CD4-positive, alpha-beta T cell treated with Interleukin-17A for 4 hours (primary cell): ENCODE measurements at regions not wholly inside any gene's neighbourhood (a gene's known extent, or its start where the extent isn't known, plus 50 kb on each side); places are given as distances from the start of the nearest gene placed in this dataset.
"Not testable (repeated sequence)": the region's sequence is repeated elsewhere in the genome, so short reads cannot be mapped to it uniquely, and the experiment has no call there.

Experiments
- DNase-seq: peaks from one replicate; pipeline ENCODE4 v3.0.0-alpha.2; 2020; ENCODE audit warnings: mixed read lengths

DNA sequence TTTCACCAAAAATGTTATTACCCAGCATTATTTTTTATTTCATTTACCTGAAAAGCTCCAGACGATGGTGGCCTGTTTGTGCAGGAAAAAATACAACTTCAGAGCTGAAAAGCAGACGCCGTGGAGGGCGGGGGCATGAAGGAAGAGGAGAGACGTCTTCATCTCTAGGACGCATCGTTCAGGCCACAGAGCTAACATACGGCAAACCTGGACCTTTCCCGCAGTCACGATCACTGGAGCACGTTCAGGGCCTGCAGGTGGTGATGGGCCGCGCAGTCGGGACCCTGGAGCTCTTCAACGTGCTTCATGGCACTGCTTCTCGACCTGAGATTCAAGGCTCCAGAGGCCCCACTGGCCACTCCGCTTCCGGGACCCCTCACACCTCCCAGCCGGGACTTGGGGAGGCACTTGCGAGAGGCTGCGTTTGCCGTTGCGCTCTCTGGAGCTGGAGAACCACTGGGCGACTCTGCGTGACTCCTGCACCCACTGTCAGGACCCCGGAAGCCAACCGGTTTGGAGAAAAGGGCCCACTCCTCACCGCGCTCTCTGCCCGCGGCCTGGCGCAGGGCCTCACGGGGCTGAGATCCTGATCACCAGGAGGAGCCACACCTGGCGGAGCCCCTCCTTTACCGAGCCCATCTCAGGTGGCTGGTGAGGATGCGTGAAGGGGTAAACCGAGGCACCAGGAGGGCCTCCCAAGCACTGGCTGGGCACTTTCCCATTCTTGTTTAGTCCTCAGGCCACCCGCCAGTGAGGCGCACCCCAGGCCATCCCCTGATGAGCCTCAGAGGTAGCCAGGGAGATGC is 164.4 kb upstream of the AFDN start:
- no peak for DNase-seq

DNA sequence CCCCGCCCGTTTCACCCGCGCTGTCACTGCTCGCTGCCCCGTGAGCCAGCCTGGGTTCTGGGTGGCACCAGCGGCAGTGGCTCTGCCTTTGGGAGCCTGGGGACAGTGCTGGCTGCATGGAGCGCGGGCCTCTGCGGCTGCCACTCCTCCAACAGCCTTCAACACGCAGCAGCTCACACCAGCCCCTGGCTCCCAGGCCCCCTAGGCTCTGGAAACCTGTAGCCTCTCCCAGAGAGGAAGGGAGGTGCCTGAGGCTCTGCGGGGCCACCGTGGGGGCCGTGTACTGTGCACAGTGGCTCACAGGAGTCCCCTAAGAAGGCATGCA is 163.9 kb upstream of the AFDN start:
- no peak for DNase-seq

DNA sequence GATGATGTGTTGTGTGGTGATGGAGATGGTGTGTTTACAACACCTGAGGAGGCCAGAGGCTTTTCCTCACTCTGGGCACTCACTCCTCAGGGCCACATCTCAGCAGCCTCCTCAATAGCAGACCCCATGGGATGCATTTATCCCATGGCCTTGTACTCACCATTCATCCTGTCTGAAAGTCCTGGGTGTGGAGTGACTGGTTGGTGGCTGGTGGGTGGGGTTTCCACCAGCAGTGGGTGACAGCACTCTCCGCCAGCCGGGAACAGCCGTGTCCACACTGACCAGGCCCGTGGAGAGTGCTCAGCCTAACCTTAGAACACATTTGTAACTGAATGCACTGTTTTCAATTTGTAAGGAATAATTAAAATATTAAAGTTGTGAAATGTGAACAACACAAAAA is 163.4 kb upstream of the AFDN start:
- no peak for DNase-seq

DNA sequence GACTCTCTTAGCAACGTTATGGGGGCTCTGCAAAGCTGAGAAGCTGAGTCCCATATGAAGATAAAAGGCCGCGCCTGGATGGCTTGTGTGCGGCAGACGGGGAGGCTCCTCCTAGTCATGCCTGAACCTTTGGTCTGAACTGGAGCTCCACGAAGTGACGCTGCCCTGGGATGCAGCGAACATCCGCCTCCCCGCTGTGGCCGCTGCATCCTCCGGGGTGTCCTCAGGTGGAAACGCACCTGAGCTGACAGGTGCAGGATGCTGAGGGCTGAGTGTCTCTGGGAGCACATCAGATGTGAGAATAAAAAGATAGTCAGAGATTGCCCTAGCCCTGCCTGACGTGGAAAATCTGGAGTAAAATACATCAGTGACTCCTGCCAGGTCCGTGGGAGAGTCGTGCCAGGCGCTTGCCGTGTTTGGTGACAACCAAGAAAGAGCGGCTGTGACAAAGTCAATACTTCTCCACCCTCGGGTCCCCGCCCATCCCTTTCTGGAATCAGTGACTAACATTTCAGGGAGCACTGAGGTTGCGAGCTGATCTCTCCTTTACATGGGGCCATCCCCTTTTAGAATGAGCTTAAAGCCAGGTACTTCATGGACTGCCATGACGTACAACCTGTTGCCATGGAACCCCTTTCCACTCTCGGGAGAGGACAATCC is 162.8 kb upstream of the AFDN start:
- no peak for DNase-seq

DNA sequence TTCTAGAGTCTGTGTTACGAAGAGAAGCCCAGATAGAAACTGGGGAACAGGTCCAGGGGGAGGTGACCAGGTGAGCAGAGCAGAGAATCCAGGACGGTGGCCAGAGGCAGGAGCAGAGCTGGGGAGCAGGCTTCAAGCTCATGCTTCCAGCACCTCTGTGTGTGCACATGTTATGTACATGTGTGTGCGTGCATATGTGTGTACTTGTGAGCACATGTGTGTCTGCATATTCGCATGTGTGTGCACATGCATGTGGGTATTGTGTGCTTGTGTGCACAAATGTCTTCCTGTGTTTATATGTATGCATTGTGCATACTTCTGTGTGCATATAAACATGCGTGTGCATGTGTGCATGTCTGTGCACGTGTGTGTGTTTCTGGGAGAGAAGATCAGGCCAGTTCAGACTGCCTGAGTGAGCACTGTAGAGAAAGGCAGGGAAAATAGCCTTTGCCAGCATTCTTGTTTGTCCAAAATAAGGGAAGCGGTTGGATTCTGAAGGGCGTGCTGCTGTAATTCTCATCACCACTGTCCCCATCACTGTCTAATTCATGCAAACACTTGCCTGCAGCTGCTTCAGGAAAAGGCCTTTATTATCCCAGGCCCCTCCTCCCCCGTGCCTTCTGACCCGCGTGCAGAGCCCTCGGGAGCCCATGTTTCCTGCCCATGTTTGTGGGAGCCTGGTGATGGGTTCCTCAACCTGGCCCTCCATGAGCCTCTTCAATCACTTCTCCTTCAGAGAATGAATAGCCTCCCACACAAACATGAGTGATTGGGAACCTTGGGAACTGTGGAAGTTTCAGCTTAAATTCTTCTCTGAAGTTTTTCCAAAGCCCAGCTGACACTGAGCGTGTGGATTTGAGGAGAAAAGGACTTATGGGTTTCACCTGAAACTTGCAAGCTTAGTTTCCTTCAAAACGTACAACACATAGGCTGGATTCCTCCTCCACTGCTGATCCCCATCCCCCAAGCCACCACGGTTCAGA is 161.7 kb upstream of the AFDN start:
- DNase-seq = no peak

DNA sequence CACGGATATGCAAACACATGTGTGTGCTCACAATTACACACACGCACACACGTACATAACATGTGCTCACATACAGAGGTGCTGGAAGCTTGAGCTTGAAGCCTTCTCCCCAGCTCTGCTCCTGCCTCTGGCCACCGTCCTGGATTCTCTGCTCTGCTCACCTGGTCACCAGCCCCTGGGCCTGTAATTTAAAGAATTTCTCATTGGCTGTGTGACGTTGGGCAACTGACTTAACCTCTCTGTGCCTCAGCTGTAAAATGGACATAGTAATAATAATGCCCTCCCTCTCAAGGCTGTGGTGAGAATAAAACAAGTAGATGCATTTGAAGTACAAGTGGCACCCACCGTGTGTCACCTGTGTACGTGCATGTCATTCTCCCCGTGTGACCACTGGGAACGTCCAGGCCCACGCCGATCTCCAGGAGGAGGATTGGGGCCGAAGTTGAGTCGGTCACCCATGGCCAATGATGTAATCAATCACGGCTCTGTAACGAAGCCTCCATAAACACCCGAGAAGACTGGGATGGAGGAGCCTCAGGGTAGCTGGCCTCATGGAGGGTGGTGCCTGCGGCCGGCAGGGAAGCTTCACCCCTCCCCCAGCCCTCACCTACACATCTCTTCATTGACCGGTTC is 160.9 kb upstream of the AFDN start:
- no peak for DNase-seq

DNA sequence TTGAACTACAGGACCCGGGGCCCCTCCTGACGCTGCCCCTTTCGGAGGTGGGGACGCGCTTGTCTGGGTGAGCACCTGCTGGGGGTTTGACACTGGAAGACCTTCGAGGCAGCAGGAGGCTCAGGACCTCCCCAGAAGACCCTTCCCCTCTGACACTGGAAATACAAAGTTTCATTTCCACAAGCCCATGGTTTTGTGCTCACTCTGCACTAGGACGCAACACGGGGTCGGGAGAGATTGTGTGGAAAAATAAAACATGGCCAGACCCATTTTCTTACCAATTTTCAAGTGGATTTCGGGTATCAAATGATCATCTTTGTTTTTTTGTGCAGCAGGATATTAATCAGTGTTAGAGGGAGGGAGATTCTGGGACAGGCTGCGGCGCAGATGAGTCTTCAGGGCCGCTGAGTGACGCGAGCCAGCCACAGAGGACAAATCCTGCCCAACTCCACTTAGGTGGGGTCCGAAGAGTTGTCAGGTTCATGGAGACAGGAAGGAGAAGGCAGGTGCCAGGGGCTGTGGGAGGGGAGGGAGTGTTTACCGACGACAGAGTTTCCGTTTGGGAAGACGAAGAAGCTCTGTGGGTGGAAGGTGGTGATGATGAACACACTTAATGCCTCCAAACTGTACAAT is 160.0 kb upstream of the AFDN start:
- no peak for DNase-seq

DNA sequence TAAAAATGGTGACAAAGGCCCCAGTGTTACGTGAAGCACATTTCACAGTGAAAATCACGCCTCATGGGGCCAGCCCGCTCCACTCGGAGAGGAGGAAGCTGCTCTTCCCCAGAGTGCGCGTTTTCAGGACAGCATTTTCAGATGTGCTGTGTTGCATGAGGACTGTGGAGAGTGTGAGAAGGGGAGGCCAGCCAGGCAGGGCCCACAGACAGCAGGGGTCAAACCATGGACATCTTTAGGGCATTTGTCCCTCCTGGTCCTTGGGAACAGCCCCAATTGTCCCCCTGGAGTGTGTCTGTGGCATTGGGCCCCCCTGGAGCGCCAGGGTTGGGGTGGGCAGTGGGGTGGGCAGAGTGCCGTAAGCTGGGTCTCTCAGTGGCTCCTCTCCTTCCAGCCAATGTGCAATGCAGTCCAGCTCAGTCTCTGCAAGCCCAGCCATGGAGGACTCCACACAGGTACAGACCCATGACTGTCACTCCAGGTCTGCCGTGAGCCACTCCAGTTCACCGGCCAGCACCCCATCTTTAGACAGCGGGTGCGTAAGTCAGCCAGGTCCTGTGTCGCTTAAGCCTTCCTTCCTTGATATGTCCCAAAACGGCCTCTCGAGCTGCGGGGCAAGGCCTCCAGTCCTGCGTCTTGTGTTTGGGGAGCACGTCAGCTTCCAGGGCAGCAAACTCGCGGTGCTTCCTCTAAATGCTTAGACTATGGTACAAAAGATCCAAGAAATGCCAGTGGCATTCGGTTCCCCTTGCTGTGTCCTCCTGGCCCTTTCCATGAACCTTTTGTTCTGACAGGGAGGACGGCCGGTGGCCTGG is 159.3 kb upstream of the AFDN start:
- DNase-seq = no peak

DNA sequence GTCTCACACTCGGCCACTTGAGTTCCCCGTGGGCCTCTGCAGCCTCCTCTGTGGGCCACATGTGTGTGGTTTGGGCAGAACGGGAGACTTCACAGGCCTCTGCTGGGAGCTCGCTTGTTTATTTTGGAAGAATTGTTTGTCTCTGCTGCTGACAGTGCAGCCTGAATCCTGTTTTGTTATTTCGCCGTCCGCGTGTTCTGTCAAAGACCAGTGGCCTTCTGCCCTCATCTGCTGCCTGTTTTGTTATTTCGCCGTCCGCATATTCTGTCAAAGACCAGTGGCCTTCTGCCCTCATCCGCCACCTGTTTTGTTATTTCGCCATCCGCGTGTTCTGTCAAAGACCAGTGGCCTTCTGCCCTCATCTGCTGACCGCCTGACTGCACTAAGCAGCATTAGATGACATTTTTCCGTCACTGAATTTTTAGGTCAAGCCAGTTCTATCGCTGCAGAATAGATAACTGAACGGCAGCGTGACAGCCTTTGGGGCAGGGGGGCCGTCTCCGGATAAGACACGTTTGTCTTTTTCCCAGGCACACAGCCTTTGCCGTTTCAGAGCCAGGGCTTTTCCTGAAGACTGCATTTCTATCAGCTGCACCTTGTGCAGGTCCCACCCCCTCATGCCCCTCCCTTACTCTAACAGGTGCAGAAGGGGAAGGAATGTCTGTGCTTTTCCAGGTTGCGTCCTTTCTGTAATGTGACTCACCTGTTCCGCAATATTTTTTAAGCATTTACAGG is 158.5 kb upstream of the AFDN start:
- no peak for DNase-seq

DNA sequence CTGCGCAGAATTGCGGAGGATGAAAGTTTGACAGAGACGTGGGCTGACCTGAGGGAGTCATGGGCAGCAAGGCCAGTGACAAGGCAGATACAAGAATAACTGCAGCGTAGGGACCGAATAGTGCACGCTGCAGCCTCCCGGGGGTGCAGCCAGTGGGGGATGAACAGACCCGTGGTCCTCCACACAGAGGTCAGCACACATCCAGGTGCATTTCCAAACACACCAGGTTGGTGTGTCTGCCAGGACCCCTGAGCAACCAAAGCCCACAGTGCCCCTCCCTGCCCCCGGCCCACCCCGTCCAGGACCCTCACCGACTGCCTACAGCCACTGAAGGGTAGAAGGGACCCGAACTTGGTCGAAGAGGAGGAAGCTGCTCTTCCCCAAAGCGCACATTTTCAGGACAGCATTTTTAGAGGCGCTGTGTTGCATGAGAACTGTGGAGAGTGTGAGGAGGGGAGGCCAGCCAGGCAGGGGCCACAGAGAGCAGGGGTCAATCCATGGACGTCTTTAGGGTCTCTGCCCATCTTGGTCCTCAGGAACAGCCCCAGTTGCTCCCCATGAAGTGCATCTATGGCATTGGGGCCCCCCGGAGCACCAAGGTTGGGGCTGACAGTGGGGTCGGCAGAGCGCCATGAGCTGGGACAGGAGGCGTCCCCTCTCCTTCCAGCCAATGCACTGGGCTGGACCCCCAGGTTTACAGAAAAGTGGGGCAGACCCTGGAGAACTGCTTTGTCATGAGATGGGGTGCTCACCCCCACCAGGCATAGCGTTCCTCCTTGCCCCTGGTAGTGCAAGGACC is 157.8 kb upstream of the AFDN start:
- no peak for DNase-seq

DNA sequence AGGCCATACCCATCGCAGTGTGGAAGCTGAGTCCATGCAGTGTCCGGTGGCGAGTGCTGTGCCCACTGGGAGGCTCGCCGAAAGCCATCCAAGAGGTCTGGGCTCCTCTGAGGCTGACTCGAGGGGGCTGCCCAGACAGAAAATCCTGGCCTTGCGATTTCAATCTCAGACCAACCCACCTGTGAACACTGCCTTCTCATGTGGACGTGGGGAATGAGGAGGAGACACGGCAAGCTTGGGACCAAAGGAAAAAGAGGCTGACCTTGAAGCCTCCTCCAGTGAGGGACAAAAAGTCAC is 157.2 kb upstream of the AFDN start:
- no peak for DNase-seq

DNA sequence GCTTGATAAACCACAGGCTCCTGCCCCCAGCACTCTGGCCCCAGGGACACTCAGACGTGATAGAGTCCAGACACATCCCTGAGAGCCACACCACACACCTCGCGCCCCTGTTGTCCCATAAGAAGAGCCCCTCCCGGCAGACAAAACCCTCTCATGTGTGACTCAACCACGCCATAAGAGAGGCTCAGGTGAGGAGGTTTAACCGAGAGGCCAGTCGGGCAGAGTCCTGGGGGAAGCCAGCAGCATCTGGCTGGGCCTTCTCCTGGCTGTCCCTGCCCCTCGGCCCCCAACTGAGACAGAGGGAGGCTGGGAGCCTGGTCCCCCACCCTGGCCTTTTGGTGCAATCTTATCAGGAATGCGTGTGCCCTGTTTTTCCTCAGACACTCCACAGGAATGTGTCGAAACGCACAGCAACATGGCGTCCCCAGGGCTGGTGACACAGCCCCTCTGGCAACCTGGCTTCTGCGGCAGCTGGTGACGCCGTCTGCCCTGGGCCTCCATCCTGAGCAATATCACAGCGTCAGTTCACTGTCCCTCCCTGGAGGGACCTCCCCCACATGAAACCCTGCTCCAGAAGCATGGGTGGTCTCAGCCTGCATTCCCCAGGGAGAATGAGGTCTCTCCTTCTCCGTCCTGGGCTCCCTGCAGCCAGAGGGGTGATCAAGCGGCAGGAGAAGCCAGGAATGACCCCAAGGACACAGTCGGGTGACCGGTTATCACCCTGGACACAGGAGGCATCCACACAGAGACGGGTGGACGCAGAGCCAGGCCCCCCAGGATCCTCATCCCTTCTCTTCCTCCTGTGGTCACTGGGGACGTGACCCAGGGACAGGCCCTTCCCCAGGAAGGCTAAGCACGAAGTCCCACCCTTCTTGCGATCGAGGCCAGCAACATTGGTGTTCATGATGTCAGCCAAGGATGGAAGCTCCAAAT is 156.6 kb upstream of the AFDN start:
- DNase-seq = no peak

DNA sequence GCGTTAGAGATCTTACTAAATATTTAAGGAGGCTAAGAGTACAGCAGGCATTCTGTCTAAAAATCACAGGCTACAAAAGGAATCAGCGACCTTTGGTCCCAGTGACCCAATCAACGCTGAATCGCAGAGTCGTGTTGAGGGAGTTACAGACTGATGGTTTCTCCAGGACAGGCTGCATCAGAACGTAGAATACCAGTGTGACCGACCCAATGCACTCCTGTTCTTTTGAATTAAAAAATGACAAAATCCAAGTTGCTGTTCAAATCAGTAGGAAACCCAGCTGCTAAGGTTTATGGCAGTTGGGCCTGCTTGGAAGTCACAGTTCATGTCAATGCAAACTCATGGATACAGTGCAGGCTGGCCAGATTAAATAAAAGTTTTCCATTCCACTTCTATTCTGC is 155.8 kb upstream of the AFDN start:
- DNase-seq = no peak

DNA sequence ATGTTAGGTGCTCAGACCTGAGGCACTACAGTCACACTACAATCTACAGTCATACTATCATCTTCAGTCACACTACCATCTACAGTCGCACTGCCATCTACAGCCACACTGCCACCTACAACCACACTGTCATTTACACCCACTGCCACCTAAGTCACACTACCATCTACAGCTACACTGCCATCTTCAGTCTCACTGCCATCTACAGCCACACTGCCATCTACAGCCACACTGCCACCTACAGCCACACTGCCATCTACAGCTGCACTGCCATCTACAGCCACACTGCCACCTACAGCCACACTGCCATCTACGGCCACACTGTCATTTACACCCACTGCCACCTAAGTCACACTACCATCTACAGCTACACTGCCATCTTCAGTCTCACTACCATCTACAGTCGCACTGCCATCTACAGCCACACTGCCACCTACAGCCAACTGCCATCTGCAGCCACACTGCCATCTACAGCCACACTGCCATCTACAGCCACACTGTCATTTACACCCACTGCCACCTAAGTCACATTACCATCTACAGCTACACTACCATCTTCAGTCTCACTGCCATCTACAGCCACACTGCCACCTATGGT is 155.2 kb upstream of the AFDN start:
- not testable (repeated sequence) for DNase-seq

DNA sequence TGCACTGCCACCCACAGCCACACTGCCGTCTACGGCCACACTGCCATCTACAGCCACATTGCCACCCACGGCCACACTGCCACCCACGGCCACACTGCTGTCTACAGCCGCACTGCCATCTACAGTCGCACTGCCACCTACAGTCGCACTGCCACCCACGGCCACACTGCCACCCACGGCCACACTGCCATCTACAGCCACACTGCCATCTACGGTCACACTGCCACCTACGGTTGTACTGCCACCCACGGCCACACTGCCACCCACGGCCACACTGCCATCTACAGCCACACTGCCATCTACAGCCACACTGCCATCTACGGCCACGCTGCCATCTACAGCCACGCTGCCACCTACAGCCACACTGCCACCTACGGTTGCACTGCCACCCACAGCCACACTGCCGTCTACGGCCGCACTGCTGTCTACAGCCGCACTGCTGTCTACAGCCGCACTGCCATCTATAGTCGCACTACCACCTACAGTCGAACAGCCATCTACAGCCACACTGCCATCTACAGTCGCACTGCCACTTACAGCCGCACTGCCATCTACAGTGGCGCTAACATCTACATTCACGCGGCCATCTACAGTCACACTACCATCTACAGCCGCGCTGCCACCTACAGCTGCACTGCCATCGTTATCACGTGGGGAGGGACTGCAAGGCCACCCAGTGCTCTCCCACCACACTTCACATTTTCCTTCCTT is 154.6 kb upstream of the AFDN start:
- DNase-seq = no peak

DNA sequence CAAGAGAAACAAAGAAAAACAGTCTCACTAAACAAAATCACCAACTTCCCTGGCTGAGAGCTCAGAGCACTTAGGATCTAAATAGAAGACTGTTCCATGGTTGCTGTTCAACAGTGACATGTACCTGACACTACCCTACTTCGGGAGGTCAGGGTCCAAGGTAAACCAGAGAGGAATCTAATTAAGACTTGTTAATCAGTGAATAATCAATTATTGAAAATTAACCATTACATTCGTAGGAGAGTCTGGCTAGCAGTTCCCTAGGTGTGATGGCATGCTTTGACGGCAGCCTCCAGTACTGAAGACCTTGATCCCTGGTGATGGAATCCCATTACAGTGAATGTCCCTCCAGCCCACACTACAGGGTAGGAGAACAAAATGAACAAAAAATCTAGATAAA is 154.0 kb upstream of the AFDN start:
- no peak for DNase-seq

DNA sequence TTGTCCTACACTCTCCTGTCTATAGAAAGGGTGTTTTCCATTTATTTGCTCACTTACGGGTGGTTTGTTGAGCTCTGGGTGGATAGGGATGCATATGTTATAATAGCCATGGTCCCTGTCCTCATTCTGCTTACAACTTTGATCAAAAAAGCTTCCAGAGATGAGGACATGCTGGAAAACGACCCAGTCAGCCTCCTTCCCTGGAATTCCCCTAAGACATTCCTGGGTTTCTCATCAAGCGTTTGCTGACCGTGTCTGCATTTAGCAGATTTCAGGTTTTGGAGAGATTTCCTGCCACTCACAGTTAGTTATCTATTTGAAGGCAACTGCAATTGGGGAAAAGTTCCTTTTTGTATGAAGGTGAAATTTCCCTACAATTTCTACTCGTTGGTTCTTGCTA is 152.8 kb upstream of the AFDN start:
- no peak for DNase-seq

DNA sequence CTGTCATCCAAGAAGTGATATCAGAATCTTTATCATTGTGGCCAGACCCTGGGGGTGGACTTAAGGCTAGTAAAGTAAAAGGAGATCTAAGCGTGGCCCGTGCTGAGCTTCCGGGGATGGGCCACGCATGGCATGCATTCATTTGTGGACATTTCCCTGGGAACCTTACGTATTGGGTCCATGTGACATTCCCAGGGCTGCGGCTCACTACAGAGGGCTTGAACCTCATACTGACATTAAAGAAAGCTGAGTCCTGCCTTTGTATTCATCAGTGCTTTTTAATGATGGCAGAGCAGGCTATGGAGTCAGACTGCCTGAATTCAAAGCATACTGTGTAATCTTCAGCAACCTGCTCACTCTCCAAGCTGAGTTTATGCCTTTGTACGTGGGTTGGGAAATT is 152.2 kb upstream of the AFDN start:
- DNase-seq = no peak
